Vagina (tissue), 2 donors: ENCODE measurements at regions not wholly inside any gene's neighbourhood (a gene's known extent, or its start where the extent isn't known, plus 50 kb on each side); places are given as distances from the start of the nearest gene placed in this dataset.

ENCODE experiments used
- CTCF ChIP-seq, 3 experiments: fragments of 450-650 bp in 2 of 3; fragments of 200-600 bp in 1 of 3; sonication (generic) in 1 of 3; IDR thresholded peaks; one replicate each; pipeline ENCODE4 v1.5.1; 2017 to 2019; ENCODE audit warnings: antibody characterized with exemption in 3 of 3, mild to moderate bottlenecking in 2 of 3, moderate library complexity in 2 of 3
- POLR2A ChIP-seq, 2 donors: fragments of 450-650 bp; IDR thresholded peaks; one replicate each; pipeline ENCODE4 v1.6.1; 2017; ENCODE audit warnings: antibody characterized with exemption in 2 of 2, mild to moderate bottlenecking in 2 of 2, moderate library complexity in 2 of 2
- POLR2AphosphoS5 ChIP-seq, 2 donors: sonication (generic); formaldehyde crosslinking; IDR thresholded peaks; one replicate each; pipeline ENCODE4 v1.9.0; 2017; ENCODE audit warnings: antibody characterized with exemption in 2 of 2, mild to moderate bottlenecking in 2 of 2, low read depth in 1 of 2; ENCODE audit not compliant: insufficient read depth in 1 of 2

GRCh38 chr10:60522617-60523016, 132.9 kb upstream of the ANK3 start:
- TF ChIP-seq CTCF (IDR thresholded peaks at IDR 0.05): no peak
- no peak for TF ChIP-seq POLR2A (IDR thresholded peaks at IDR 0.05)
- no peak for TF ChIP-seq POLR2AphosphoS5 (IDR thresholded peaks at IDR 0.05; ENCODE audit: insufficient read depth in 1 of 2, low read depth in 1 of 2)
